ENCODE measurements at regions not wholly inside any gene's neighbourhood (a gene's known extent, or its start where the extent isn't known, plus 50 kb on each side); places are given as distances from the start of the nearest gene placed in this dataset.

- DNase-seq: no peak
- no peaks in the 10 kb centered on the region for H3K27me3 Mint-ChIP-seq
- no peak overlapping the region for H3K4me3 Mint-ChIP-seq
- no peak overlapping the region for H3K27ac Mint-ChIP-seq
- no peaks in the 10 kb centered on the region for H3K4me1 Mint-ChIP-seq
- no peak for ATAC-seq
- peaks cover 5 to 8% of the 10 kb centered on the region in 2 donors for H3K9me3 Mint-ChIP-seq
These were observed 405.0 kb upstream of the MEF2C start for GRCh38 chr5:89287964-89288363.

GRCh38 chr5:89286320-89286719 lies 403.3 kb upstream of the MEF2C start:
- no peak overlapping the region for H3K27ac Mint-ChIP-seq
- DNase-seq: no peak
- no peak for ATAC-seq
- H3K4me1 Mint-ChIP-seq: no peaks in the 10 kb centered on the region
- no peaks in the 10 kb centered on the region for H3K27me3 Mint-ChIP-seq
- H3K9me3 Mint-ChIP-seq: peaks cover 5 to 8% of the 10 kb centered on the region in 2 donors
- no peak overlapping the region for H3K4me3 Mint-ChIP-seq

DNA sequence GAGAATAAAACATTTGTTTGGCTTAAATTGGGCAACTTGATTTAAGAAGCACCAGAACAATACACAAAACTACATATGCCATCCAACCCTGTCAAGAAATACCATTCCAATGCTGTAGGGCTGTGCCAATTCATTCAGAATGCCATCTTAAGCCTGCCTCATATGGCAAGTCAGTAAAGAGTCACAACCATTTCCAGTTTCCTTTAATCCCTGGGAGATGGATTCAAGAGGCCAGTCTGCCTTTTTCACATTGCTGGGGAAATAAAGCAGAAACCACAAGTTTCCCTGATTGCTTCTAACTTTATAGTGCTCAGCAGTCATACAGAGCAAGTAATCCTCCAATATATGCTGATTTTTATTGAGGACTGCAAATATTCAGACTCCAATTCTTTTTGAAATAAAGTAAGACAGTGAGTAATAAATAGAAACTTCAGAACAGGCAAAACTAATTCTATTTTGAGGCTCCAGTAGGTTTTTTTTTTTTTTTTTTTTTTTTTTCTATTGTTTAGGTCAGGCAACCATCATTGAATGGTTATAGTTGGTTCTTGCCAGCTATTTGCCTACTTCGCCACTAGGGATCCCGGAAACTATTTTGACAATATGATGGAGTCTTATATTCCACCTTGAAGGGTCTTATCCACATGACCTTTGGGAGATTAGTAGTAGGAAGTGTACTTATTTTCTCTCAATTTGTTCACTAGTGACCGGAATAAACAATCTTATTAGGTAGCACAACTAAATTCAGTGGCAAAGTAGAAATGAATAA lies 400.9 kb upstream of the MEF2C start:
- Mint-ChIP-seq H3K27me3 (no peaks in the 10 kb centered on the region), H3K27ac (no peak overlapping the region), H3K4me3 (no peak overlapping the region), H3K9me3 (peaks cover 5 to 8% of the 10 kb centered on the region in 2 donors), H3K4me1 (no peaks in the 10 kb centered on the region)
- DNase-seq: no peak
- no peak for ATAC-seq

DNA sequence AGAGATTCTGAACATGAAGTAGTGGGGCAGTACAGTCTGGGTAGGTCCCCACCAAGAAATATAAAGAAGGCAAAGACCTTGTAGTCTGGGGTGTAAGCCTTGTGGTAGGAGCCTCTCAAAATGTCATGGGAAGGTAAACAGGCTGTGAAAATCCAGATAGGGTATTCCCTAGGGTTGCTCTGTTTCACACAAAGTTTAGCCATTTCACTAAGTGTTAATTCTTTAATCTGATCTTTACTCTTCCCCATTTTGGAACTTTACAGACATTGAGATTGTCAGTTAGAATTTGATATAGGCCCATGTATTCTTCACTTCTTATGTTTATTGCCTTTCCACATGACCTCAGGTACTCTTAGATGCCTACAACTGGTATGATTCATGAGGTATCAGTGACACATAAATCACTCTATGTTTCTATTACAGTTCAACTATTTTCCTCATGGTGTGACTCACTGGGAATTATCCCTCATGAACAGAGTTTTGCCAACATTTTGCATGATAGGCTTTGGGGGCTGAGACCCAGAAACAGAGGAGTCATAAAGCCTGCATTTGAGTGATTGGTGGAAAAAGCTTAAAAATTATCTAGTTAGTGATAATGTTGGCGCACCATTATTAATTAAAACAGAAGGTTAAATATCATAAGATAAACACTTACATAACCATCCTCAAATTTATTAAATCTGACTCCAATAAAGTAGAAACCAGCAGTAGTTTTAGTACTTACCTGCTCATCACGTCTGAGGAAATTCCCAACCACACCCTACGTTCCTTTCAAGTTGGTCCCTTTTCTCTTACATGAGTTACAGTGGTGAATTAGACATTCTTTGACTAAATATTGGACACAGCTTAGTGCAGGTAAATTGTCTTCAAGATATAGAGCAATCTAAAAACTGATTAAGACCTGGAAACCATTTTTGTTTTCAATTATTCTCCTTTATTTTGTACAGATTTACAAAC lies 399.8 kb upstream of the MEF2C start:
- Mint-ChIP-seq H3K9me3 (peaks cover 8 to 10% of the 10 kb centered on the region in 2 donors), H3K4me1 (no peaks in the 10 kb centered on the region), H3K27ac (no peak overlapping the region), H3K4me3 (no peak overlapping the region), H3K27me3 (no peaks in the 10 kb centered on the region)
- no peak for DNase-seq
- ATAC-seq: no peak

DNA sequence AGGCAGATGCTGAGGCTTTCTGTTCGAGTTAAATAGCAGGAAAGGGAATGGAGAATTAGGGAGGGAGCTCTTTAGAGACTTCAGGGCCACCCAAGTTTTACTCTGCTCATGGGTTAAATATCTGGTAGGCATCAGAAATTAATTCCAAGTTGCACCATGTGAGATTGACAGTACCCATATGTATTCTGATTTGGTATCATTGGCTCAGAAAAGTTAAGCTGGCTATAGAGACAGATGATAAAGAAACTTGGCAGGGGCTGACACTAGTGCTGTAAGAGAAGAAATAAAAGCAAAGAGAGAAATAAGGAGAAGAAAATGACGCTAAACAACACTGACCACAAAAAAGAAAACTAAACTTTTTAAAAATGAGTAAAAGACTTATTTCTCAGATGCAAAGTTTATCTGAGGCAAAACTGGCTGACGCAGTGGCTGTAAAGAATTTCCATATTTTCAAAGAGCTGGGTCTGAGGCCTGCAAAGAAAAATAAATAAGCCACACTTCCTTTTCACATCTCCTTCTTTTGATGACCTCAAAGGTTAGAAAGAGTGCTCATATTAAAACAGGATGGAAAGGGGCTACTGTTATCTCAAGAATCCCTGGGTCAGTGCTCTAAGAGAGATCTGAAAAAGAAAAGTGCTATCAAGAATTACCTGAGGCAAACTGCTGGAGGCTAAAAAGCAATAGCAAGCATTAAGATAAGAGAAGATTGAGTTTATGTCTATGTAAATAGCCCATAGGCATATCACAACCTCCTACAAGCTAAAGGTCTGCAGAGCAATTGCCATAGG lies 399.0 kb upstream of the MEF2C start:
- Mint-ChIP-seq H3K4me3 (no peak overlapping the region), H3K9me3 (peaks cover 7 to 8% of the 10 kb centered on the region in 2 donors), H3K27ac (no peak overlapping the region), H3K27me3 (no peaks in the 10 kb centered on the region), H3K4me1 (no peaks in the 10 kb centered on the region)
- DNase-seq (no peak), ATAC-seq (no peak)

DNA sequence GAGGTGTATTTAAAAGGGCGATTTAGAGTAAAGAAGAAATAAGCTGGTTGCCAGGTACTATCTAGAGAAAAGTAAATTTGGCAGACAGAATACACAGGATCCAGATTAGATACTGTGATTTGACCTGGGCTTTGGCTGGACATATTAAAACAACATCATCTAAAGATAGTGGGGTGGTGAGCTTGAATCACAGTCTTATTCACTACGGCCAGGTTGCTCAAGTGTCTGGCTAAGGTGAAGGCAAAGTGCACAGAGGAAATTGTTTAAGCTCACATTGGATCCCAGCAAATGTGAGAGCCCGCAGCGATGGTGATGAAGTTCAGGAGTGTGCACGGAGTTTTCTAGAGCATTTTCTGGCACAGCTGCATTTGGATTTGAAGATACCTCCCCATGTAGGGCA lies 398.2 kb upstream of the MEF2C start:
- no peak overlapping the region for H3K4me3 Mint-ChIP-seq
- DNase-seq: no peak
- H3K9me3 Mint-ChIP-seq: peaks cover 4 to 8% of the 10 kb centered on the region in 2 donors
- H3K4me1 Mint-ChIP-seq: no peaks in the 10 kb centered on the region
- no peak overlapping the region for H3K27ac Mint-ChIP-seq
- no peak for ATAC-seq
- no peaks in the 10 kb centered on the region for H3K27me3 Mint-ChIP-seq

- no peaks in the 10 kb centered on the region for H3K27me3 Mint-ChIP-seq
- H3K4me1 Mint-ChIP-seq: no peaks in the 10 kb centered on the region
- ATAC-seq (no peak), DNase-seq (no peak)
- no peak overlapping the region for H3K4me3 Mint-ChIP-seq
- H3K9me3 Mint-ChIP-seq: peaks cover 4 to 8% of the 10 kb centered on the region in 2 donors
- no peak overlapping the region for H3K27ac Mint-ChIP-seq
These were observed 397.4 kb upstream of the MEF2C start for GRCh38 chr5:89280103-89281037.

- no peaks in the 10 kb centered on the region for H3K27me3 Mint-ChIP-seq
- peaks cover under 1 to 4% of the 10 kb centered on the region in 2 donors for H3K9me3 Mint-ChIP-seq
- ATAC-seq: no peak
- H3K27ac Mint-ChIP-seq: no peak overlapping the region
- no peak for DNase-seq
- H3K4me3 Mint-ChIP-seq: no peak overlapping the region
- H3K4me1 Mint-ChIP-seq: no peaks in the 10 kb centered on the region
These were observed 396.5 kb upstream of the MEF2C start for GRCh38 chr5:89279391-89280036.

GRCh38 chr5:89277816-89278215 lies 394.8 kb upstream of the MEF2C start:
- H3K4me3 Mint-ChIP-seq: no peak overlapping the region
- no peaks in the 10 kb centered on the region for H3K4me1 Mint-ChIP-seq
- H3K27me3 Mint-ChIP-seq: no peaks in the 10 kb centered on the region
- ATAC-seq (no peak), DNase-seq (no peak)
- H3K27ac Mint-ChIP-seq: no peak overlapping the region
- peaks cover 0 to 4% of the 10 kb centered on the region in 2 donors for H3K9me3 Mint-ChIP-seq

- Mint-ChIP-seq H3K27ac (no peak overlapping the region), H3K4me1 (no peaks in the 10 kb centered on the region), H3K27me3 (no peaks in the 10 kb centered on the region), H3K9me3 (peaks cover 0 to 4% of the 10 kb centered on the region in 2 donors), H3K4me3 (no peak overlapping the region)
- ATAC-seq (no peak), DNase-seq (no peak)
These were observed 393.8 kb upstream of the MEF2C start for GRCh38 chr5:89276566-89277305.

GRCh38 chr5:89275066-89275855 lies 392.3 kb upstream of the MEF2C start:
- no peaks in the 10 kb centered on the region for H3K4me1 Mint-ChIP-seq
- H3K27ac Mint-ChIP-seq: no peak overlapping the region
- DNase-seq: no peak

GRCh38 chr5:89273289-89273688 lies 390.3 kb upstream of the MEF2C start:
- ATAC-seq (no peak), DNase-seq (no peak)
- Mint-ChIP-seq H3K9me3 (no peaks in the 10 kb centered on the region), H3K27ac (no peak overlapping the region), H3K4me3 (no peak overlapping the region), H3K27me3 (no peaks in the 10 kb centered on the region), H3K4me1 (no peaks in the 10 kb centered on the region)

More at GRCh38 chr5:89275066-89275855, 392.3 kb upstream of the MEF2C start:
- peaks cover 0 to 4% of the 10 kb centered on the region in 2 donors for H3K9me3 Mint-ChIP-seq
- no peaks in the 10 kb centered on the region for H3K27me3 Mint-ChIP-seq
- H3K4me3 Mint-ChIP-seq: no peak overlapping the region
- no peak for ATAC-seq

- Mint-ChIP-seq H3K9me3 (no peaks in the 10 kb centered on the region), H3K27me3 (no peaks in the 10 kb centered on the region), H3K4me1 (no peaks in the 10 kb centered on the region), H3K4me3 (no peak overlapping the region), H3K27ac (no peak overlapping the region)
- ATAC-seq (no peak), DNase-seq (no peak)
These were observed 387.9 kb upstream of the MEF2C start for GRCh38 chr5:89270901-89271300.

Measured in stimulated activated naive CD8-positive, alpha-beta T cell treated with anti-CD3 and anti-CD28 coated beads, Interleukin-15, amount 100 ng/mL, for 72 hours (primary cell).